HL-60 (cell line): ENCODE measurements at regions not wholly inside any gene's neighbourhood (a gene's known extent, or its start where the extent isn't known, plus 50 kb on each side); places are given as distances from the start of the nearest gene placed in this dataset.

Experiments used
- POLR2AphosphoS5 ChIP-seq: IDR thresholded peaks from 2 replicates; pipeline ENCODE4 v1.6.1; 2012; ENCODE audit warnings: low read depth
- TF ChIP-seq, protein P1 (sequence below): IDR thresholded peaks from one replicate; pipeline ENCODE4 v1.5.1; 2011; ENCODE audit warnings: low read length, control low read depth, inconsistent platforms; ENCODE audit not compliant: insufficient read depth

DNA sequence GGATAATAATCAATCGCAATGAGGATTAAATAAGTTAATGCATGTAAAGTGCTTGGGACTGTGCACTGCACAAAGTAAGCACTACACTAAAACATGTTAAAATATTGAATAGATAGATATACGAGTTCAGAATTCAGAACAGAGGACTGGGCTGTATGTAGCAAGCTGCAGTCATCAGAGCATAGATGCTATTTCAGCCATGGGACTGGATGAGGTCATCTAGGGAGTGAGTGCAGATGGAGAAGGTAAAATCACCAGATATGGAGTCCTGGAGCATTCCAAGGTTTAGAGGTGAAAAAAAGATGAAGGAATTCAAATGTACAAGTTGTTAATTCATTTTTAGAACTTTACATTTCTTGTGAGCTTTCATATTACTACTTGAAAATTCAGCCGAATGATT lies 347.5 kb upstream of the DDI1 start:
- TF ChIP-seq, protein P1, sequence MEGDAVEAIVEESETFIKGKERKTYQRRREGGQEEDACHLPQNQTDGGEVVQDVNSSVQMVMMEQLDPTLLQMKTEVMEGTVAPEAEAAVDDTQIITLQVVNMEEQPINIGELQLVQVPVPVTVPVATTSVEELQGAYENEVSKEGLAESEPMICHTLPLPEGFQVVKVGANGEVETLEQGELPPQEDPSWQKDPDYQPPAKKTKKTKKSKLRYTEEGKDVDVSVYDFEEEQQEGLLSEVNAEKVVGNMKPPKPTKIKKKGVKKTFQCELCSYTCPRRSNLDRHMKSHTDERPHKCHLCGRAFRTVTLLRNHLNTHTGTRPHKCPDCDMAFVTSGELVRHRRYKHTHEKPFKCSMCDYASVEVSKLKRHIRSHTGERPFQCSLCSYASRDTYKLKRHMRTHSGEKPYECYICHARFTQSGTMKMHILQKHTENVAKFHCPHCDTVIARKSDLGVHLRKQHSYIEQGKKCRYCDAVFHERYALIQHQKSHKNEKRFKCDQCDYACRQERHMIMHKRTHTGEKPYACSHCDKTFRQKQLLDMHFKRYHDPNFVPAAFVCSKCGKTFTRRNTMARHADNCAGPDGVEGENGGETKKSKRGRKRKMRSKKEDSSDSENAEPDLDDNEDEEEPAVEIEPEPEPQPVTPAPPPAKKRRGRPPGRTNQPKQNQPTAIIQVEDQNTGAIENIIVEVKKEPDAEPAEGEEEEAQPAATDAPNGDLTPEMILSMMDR = no peak
- no peak for TF ChIP-seq POLR2AphosphoS5
